Activated T-cell treated with anti-CD3 and anti-CD28 coated beads, Interleukin-2, amount 50 U/mL, for 72 hours (primary cell): ENCODE measurements at regions not wholly inside any gene's neighbourhood (a gene's known extent, or its start where the extent isn't known, plus 50 kb on each side); places are given as distances from the start of the nearest gene placed in this dataset.

Source experiments
- ATAC-seq, 2 donors: fragments of 150-1000 bp; cut with Tn5 transposase; replicated peaks in 1 of 2; 2 replicates each; pipeline ENCODE4 v1.10.0; 2021; ENCODE audit warnings: moderate library complexity in 2 of 2, mild to moderate bottlenecking in 1 of 2
- DNase-seq, 2 donors: peaks; one replicate each; pipeline ENCODE4 v3.0.0; 2021 to 2022; ENCODE audit warnings: mixed read lengths in 1 of 2
- H3K27ac Mint-ChIP-seq: one replicate; pipeline ENCODE4 v1.8.0; 2022; ENCODE audit warnings: mild to moderate bottlenecking, moderate library complexity, mixed read lengths
- H3K27me3 Mint-ChIP-seq: one replicate; pipeline ENCODE4 v1.8.0; 2022; ENCODE audit warnings: low read depth, mixed read lengths
- H3K36me3 Mint-ChIP-seq, 2 donors: one replicate each; pipeline ENCODE4 v1.8.0; 2022; ENCODE audit warnings: mixed read lengths in 2 of 2, mild to moderate bottlenecking in 1 of 2; ENCODE audit not compliant: insufficient read depth in 2 of 2
- H3K4me1 Mint-ChIP-seq: one replicate; pipeline ENCODE4 v1.8.0; 2022; ENCODE audit warnings: low read depth, mixed read lengths
- H3K4me3 Mint-ChIP-seq, 2 donors: one replicate each; pipeline ENCODE4 v1.8.0; 2022; ENCODE audit warnings: mild to moderate bottlenecking in 2 of 2, mixed read lengths in 2 of 2, moderate library complexity in 2 of 2
- H3K9me3 Mint-ChIP-seq, 2 donors: one replicate each; pipeline ENCODE4 v1.8.0; 2022; ENCODE audit warnings: mixed read lengths in 2 of 2

GRCh38 chrX:149267878-149268813 is 237.0 kb downstream of the IDS start:
- Mint-ChIP-seq H3K27me3 (peaks cover 69% of the 10 kb centered on the region), H3K9me3 (peaks cover 0 to 2% of the 10 kb centered on the region in 2 donors), H3K36me3 (no peaks in the 10 kb centered on the region), H3K4me1 (peaks cover 15% of the 10 kb centered on the region), H3K27ac (no peak overlapping the region), H3K4me3 (peak overlapping the region; percentile 5 to 18)
- peak; percentile 8 to 43 for DNase-seq
- peak; percentile 82 to 87 for ATAC-seq

DNA sequence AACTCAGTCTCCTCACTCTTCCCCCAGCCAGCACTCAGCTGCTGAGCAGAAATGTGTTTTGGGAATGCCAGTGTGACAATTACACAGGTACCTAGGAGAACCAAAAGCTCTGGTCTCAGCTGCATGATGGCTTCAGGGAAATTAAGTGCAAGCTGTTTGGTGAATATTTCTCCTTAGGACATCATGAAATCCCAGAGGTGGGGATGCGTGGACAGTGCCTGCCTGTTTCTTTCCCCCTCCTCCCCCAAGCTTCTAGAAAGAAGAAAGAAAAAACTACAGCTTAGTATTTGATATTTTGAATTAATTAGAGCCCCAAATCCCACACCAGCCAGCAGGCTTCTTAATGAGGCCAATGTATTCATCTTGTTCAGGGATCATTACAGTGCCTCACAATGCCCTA is 243.0 kb downstream of the IDS start:
- ATAC-seq = no peak
- Mint-ChIP-seq H3K4me3 (no peak overlapping the region), H3K9me3 (peaks cover 0 to 2% of the 10 kb centered on the region in 2 donors), H3K4me1 (no peaks in the 10 kb centered on the region), H3K27me3 (peaks cover 62% of the 10 kb centered on the region), H3K27ac (no peak overlapping the region), H3K36me3 (no peaks in the 10 kb centered on the region)
- DNase-seq = no peak

- Mint-ChIP-seq H3K9me3 (peaks cover 0 to 3% of the 10 kb centered on the region in 2 donors), H3K36me3 (no peaks in the 10 kb centered on the region), H3K4me1 (no peaks in the 10 kb centered on the region), H3K4me3 (no peak overlapping the region), H3K27me3 (peaks cover 55% of the 10 kb centered on the region), H3K27ac (no peak overlapping the region)
- ATAC-seq (no peak), DNase-seq (no peak)
Observed at GRCh38 chrX:149259241-149259640, 245.9 kb downstream of the IDS start.

GRCh38 chrX:149255860-149256259 is 249.2 kb downstream of the IDS start:
- DNase-seq (no peak), ATAC-seq (no peak)
- no peak overlapping the region for H3K4me3 Mint-ChIP-seq
- no peaks in the 10 kb centered on the region for H3K36me3 Mint-ChIP-seq
- H3K4me1 Mint-ChIP-seq = no peaks in the 10 kb centered on the region
- no peak overlapping the region for H3K27ac Mint-ChIP-seq
- H3K9me3 Mint-ChIP-seq = peaks cover 0 to 1% of the 10 kb centered on the region in 2 donors
- peaks cover 54% of the 10 kb centered on the region for H3K27me3 Mint-ChIP-seq

DNA sequence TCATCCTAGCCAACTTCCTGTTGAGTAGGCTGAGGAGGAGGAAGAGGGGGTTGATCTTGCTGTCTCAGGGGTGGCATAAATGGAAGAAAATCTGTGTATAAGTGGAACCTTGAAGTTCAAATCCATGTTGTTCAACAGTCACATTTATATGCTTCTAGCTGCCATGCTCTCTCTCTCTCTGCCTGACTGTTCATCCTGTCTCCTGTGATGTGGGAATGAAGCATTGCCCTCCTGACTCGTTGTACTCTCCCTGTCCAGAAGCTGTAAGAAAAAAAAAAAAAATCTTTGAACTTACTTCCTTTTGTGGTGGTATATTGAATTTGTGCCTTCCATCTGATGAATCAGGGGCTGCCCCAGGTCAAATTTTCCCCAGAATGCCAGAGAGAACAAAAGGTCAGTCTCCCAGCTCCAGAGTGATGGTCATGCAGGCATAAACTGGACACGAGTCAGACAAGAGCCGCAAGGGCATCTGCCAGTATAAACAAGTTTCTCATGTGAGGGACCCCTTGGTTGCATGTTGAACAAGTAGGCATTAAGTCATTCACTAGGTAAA is 257.0 kb downstream of the IDS start:
- ATAC-seq = no peak
- peaks cover 5% of the 10 kb centered on the region for H3K4me1 Mint-ChIP-seq

GRCh38 chrX:149230689-149231088 is 274.4 kb downstream of the IDS start:
- peaks cover 51% of the 10 kb centered on the region for H3K27me3 Mint-ChIP-seq
- peaks cover 11% of the 10 kb centered on the region for H3K4me1 Mint-ChIP-seq
- ATAC-seq = peak; percentile 68 to 87
- peak overlapping the region; percentile 95 for H3K27ac Mint-ChIP-seq
- peak in 1 of 2 donors; percentile 2 for DNase-seq
- H3K9me3 Mint-ChIP-seq = peaks cover 16 to 22% of the 10 kb centered on the region in 2 donors
- peak overlapping the region in 1 of 2 donors; percentile 10 for H3K4me3 Mint-ChIP-seq
- H3K36me3 Mint-ChIP-seq = peaks cover 7 to 20% of the 10 kb centered on the region in 2 donors

More for the DNA sequence above, 257.0 kb downstream of the IDS start:
- Mint-ChIP-seq H3K36me3 (no peaks in the 10 kb centered on the region), H3K27ac (no peak overlapping the region), H3K4me3 (no peak overlapping the region), H3K27me3 (peaks cover 77% of the 10 kb centered on the region), H3K9me3 (no peaks in the 10 kb centered on the region)
- no peak for DNase-seq

GRCh38 chrX:149223854-149224253 is 281.3 kb downstream of the IDS start:
- Mint-ChIP-seq H3K36me3 (peaks cover 4 to 13% of the 10 kb centered on the region in 2 donors), H3K4me3 (no peak overlapping the region), H3K27ac (no peak overlapping the region), H3K9me3 (peaks cover 8 to 11% of the 10 kb centered on the region in 2 donors), H3K27me3 (peaks cover 30% of the 10 kb centered on the region), H3K4me1 (no peaks in the 10 kb centered on the region)
- ATAC-seq = no peak
- no peak for DNase-seq

DNA sequence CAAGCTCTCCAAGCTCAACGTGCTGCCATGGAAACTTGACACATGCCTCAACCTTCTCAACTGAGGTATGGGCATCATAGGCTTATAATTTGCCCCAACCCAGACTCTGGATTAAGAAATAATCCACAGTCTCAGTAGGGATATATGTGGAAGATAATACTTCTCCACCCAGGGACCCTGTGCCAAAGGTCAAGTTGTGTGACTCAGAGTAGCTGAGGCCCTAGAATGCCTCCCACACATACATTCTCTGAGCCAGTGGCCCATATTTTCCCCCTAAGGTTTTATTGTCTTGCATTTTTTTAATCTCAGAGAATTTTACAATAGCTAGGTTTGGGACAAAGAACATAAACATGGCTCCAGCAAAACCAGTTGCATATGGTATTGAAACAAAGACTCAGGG is 283.1 kb downstream of the IDS start:
- Mint-ChIP-seq H3K4me3 (no peak overlapping the region), H3K27me3 (peaks cover 23% of the 10 kb centered on the region), H3K4me1 (no peaks in the 10 kb centered on the region), H3K36me3 (peaks cover 0 to 3% of the 10 kb centered on the region in 2 donors), H3K9me3 (peaks cover 0 to 3% of the 10 kb centered on the region in 2 donors), H3K27ac (no peak overlapping the region)
- DNase-seq (no peak), ATAC-seq (no peak)

- peaks cover 0 to 3% of the 10 kb centered on the region in 2 donors for H3K36me3 Mint-ChIP-seq
- H3K27me3 Mint-ChIP-seq = peaks cover 19% of the 10 kb centered on the region
- no peaks in the 10 kb centered on the region for H3K4me1 Mint-ChIP-seq
- no peak for DNase-seq
- H3K27ac Mint-ChIP-seq = no peak overlapping the region
- peaks cover 0 to 3% of the 10 kb centered on the region in 2 donors for H3K9me3 Mint-ChIP-seq
- H3K4me3 Mint-ChIP-seq = no peak overlapping the region
- no peak for ATAC-seq
Observed at GRCh38 chrX:149221230-149221629, 283.9 kb downstream of the IDS start.

DNA sequence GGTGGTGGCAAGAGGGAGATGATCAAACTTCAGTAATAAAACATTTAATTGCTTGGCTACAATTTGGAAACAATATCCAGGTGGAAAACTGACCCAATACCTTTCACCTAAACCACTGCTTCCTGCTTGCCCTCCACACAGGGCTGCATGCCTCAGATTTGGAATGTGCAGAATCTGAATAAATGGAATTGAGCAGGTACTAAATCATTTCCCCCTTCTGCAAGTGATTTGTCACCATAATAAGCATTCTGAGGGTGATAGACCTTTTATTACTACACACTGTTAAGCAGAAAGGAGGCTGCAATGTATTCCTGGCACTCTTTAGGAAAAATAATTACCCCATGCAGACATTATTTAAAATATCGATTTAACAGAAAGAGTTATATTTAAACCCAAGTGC is 291.8 kb downstream of the IDS start:
- DNase-seq (no peak), ATAC-seq (no peak)
- H3K27me3 Mint-ChIP-seq = peaks cover 21% of the 10 kb centered on the region
- no peak overlapping the region for H3K27ac Mint-ChIP-seq
- peaks cover 0 to 3% of the 10 kb centered on the region in 2 donors for H3K36me3 Mint-ChIP-seq
- H3K4me3 Mint-ChIP-seq = no peak overlapping the region
- no peaks in the 10 kb centered on the region for H3K4me1 Mint-ChIP-seq
- H3K9me3 Mint-ChIP-seq = peaks cover 0 to 3% of the 10 kb centered on the region in 2 donors

DNA sequence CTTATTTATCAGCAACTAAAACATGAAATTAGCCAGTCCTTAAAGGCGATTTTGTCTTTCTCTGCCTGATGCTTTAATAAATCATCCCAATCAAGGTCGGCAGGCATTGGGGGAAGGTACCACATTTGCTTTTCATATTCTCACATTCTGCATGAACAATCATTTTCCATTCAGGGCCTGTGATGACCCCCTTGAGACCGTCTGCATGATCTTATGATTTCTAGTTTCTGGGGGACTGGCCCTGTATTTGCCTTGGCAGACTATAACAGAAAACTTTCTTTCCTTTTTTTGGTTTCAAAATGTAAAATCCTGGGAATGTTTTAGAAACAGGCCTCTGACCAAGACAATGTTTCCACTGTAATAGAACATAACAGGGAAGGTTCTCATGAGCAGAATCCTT is 296.8 kb downstream of the IDS start:
- Mint-ChIP-seq H3K9me3 (peaks cover 0 to under 1% of the 10 kb centered on the region in 2 donors), H3K4me1 (no peaks in the 10 kb centered on the region), H3K4me3 (no peak overlapping the region), H3K27me3 (peaks cover 46% of the 10 kb centered on the region), H3K27ac (no peak overlapping the region), H3K36me3 (no peaks in the 10 kb centered on the region)
- ATAC-seq (no peak), DNase-seq (no peak)

- Mint-ChIP-seq H3K9me3 (peaks cover 0 to 2% of the 10 kb centered on the region in 2 donors), H3K27me3 (peaks cover 50% of the 10 kb centered on the region), H3K4me1 (no peaks in the 10 kb centered on the region), H3K4me3 (no peak overlapping the region), H3K27ac (no peak overlapping the region), H3K36me3 (peaks cover 0 to 2% of the 10 kb centered on the region in 2 donors)
- no peak for DNase-seq
- ATAC-seq = no peak
Observed at GRCh38 chrX:149207518-149207917, 297.6 kb downstream of the IDS start.

- H3K4me3 Mint-ChIP-seq = no peak overlapping the region
- H3K27me3 Mint-ChIP-seq = peaks cover 65% of the 10 kb centered on the region
- H3K9me3 Mint-ChIP-seq = peaks cover 0 to 2% of the 10 kb centered on the region in 2 donors
- DNase-seq = no peak
- no peaks in the 10 kb centered on the region for H3K4me1 Mint-ChIP-seq
- no peak overlapping the region for H3K27ac Mint-ChIP-seq
- no peak for ATAC-seq
- H3K36me3 Mint-ChIP-seq = peaks cover 0 to 2% of the 10 kb centered on the region in 2 donors
Observed at GRCh38 chrX:149205937-149206336, 299.2 kb downstream of the IDS start.
